HG03575 (cell line): ENCODE measurements at regions not wholly inside any gene's neighbourhood (a gene's known extent, or its start where the extent isn't known, plus 50 kb on each side); places are given as distances from the start of the nearest gene placed in this dataset.
"Not testable (repeated sequence)": the region's sequence is repeated elsewhere in the genome, so short reads cannot be mapped to it uniquely, and the experiment has no call there.

Experiments
- ATAC-seq: cut with Tn5 transposase; IDR thresholded peaks from one replicate; pipeline ENCODE4 v1.9.1; 2021; ENCODE audit not compliant: unreplicated experiment, insufficient number of reproducible peaks, low FRiP score; ENCODE audit errors: extremely low read depth

- no peak for ATAC-seq
Observed at GRCh38 chr15:20376872-20377271, 164.7 kb downstream of the GOLGA6L6 start.

DNA sequence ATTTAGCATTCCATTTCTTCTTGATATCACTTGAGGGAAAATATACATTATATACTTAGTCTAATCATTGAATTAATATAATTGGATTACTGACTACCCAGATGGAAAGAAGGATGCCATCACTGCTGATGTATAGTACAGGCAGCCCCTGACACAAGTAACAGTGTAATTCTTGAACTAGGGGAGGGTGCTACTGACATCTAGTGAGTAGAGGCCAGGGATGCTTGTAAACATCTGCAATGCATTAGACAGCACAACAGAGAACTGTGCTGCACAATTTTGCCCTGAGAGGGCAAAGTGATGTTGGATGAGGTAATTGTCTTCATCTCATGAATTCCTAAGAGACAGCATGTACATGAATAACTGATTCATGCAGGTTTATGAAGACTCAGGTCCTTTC lies 169.2 kb downstream of the GOLGA6L6 start:
- ATAC-seq, result not testable (repeated sequence)

GRCh38 chr15:20369500-20369899 lies 172.1 kb downstream of the GOLGA6L6 start:
- ATAC-seq, result no peak

DNA sequence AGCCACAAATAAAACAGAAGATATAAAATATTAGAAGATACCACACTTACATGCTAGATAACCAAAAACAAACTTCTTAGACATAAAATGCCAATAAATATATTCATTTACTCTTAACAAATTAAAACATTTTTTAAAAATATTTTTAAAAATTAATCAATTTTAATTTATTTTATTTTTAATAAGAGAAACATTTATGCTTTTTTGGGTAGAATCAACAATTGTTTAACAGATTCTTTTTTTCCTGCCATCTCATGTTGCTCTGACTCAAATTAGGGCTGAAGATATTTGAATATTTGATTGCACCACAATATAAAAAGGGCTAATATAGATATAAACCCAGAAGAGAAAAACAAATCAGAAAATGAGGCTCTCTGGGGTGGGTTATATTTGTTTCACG lies 172.6 kb downstream of the GOLGA6L6 start:
- no peak for ATAC-seq

DNA sequence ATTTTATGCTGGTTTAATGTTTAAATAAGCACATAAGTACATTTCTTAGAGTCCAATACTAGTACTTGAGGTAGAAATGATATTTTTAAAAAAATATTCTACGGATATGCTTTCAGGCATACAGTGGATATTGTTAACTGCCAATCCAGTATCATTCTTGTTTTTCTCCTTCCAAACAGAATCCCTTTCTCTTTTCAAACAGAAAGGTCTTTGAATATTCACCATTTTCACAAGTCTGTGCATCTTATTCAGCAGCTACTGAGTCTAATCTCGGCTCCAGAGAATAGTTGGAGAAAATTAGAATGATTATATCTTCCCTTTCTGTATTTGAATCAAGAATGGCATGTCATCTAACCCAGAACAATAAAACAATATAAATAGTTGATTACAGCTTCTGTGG lies 174.5 kb downstream of the GOLGA6L6 start:
- ATAC-seq, result no peak

GRCh38 chr15:20363591-20363990 lies 178.0 kb downstream of the GOLGA6L6 start:
- ATAC-seq, result not testable (repeated sequence)

DNA sequence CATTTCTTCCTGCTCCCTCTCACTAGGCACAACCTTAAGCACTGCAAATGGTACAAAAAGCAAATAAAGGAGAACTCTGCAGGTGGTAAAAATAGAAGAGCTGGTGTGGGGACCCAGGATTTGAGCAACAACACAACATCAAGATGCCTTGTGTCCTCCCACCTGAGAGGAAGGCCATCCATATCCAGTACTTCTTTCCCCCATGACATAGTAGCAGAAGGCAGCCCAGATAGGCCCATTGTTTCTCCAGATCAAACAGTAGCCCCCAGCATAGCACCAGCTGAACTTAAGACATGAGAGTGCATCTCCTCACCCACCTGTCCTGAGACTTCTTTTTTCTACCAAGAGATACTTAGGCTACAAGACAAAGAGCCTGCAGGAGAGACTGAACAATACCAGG lies 180.5 kb downstream of the GOLGA6L6 start:
- no peak for ATAC-seq

GRCh38 chr15:20358779-20359414 lies 182.7 kb downstream of the GOLGA6L6 start:
- no peak for ATAC-seq

DNA sequence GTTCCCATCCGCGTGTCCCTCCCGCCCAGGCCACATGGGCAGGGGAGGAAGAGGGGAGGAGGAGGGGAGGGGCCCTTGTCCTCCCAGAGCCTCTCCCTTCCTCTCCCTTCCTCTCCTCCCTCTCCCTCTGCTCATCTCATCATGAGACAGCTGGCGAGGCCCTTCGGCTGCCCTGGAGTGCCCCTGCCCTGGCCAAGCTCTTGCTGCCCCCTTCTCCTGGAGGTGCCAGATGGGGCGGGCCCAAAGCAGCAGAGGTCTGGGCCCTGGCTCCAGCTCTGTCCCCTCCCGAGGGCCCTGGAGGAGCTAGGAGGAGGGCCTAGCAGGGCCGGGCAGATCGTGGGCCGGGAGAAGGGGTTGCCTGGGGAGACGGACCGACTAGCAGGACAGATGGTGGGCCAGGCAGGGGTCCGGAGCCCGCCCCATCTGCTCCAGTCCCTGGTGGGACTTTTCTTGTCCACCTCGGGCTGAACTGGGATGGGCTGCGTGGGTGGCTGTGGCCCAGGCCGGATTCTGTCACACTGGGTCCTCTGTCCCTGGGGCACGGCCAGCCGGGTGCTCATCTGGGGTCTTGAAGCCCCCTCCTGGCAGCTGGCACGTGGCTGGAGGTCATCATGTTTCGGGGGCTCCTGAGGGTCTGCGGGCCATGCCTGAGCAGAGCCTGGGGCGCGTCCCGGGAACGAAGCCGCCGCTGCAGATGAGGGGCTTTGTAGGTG lies 183.4 kb downstream of the GOLGA6L6 start:
- no peak for ATAC-seq

DNA sequence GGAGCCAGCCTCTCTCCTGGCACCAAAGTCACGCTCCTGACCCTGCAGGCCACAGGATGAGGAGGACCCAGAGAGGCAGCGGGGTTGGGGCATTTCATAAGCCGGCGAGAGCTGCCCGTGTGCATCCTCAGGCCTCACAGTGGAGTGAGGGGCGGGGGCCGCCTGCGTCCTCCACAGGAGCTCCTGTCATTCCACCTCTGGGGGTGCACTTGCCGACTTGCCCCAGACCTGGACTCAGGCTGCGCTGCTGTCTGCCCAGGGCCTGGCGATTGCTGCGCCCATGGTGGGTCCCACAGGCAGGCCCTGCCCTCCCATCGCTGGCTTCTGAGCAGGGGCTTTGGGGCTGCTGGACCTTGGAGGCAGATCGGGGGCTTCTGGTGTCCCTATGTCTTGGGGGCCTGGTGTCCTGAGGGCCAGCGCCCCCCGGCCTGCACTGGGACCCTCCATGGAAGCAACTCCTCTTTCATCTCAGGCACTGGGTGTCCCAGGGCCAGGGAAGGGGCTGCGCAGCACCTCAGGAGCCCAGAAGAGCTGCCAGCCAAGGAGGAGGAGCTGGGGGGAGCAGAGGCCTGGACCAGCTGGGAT lies 184.0 kb downstream of the GOLGA6L6 start:
- ATAC-seq, result no peak

GRCh38 chr15:20356911-20357480 lies 184.6 kb downstream of the GOLGA6L6 start:
- no peak for ATAC-seq

GRCh38 chr15:20356444-20356910 lies 185.1 kb downstream of the GOLGA6L6 start:
- ATAC-seq, result no peak

DNA sequence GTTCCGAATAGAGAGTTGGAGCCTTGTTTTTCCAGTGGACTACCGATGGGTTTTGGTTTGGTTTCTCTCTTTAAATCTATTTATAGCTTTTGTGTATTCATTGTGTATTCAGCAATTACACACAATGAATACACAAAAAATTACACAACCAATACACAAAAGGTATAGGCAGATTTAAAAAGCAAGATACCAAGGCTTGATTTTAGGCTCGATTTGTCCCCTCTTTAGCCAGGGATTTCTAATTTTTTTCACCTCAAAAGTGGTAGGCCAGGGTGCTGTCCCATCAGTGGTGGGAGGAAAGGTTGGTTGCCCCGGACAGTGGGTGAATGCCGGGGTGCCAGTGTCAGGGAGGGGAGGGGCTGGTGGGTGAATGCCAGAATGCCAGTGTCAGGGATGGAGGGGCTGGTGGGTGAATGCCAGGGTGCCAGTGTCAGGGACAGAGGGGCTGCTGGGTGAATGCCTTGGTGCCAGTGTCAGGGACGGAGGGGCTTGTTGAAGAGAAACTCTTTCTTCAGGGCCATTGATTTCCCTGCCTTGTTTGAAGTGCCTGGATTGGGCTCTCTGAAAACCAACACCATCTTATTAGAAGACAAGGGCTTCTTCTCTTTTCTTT lies 186.2 kb downstream of the GOLGA6L6 start:
- no peak for ATAC-seq

- ATAC-seq, result not testable (repeated sequence)
Observed at GRCh38 chr15:20354884-20355223, 186.7 kb downstream of the GOLGA6L6 start.

- no peak for ATAC-seq
Observed at GRCh38 chr15:20353966-20354883, 187.4 kb downstream of the GOLGA6L6 start.

- ATAC-seq, result no peak
Observed at GRCh38 chr15:20352241-20353200, 189.1 kb downstream of the GOLGA6L6 start.

- ATAC-seq, result no peak
Observed at GRCh38 chr15:20351448-20351971, 190.1 kb downstream of the GOLGA6L6 start.
